ENCODE measurements at regions not wholly inside any gene's neighbourhood (a gene's known extent, or its start where the extent isn't known, plus 50 kb on each side); places are given as distances from the start of the nearest gene placed in this dataset.

DNA sequence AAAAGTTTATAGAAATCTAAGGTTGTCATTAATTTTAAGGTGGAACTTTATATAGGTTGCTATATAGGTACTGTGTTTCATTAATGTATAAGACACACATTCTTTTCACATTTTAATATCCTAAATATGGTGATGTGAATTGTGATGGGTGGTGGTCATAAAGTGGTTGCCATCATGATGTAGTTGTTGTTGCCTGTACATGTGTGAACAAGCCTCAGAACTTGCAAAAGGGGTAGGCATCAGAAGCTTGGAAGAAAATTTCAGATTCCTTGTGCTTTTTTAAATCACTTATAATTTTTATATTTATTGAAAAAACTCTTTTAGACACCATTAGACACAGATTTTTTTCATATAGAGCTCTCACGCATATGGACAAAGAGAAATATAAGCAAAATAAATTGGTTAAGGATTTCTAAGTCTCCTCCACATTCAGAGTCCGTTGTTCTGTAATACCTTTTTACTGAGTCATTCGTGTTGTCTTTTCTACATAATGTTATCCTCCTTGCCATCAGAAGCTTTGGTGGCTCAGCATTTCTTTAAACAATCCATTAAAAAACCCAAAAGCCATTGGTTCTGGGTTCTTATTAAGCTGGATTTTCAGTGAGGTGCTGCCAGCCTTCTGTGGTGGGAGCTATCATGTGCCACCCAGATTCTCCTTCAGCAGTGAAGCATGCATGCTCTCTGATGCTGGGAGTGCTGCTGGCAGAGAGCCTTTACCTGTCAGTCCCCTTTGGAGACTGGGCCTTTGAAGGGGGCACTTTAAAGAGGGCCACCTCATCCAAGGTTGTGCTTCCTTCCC lies 140.4 kb upstream of the GALNT15 start:
- CTCF ChIA-PET: interaction anchor here (1.0 to 1.9 kb wide), 4 partner anchors 14 to 218 kb away, joined by 3 to 5 read pairs (median 4); no protein-coding TSS in a partner anchor
- H3K4me3 ChIP-seq (ENCODE audit: low read depth, low read length): no peak overlapping the region
- no peaks in the 10 kb centered on the region for H3K27me3 ChIP-seq (ENCODE audit: control insufficient read depth, insufficient read depth, low read length)
- TF ChIP-seq, protein P1, sequence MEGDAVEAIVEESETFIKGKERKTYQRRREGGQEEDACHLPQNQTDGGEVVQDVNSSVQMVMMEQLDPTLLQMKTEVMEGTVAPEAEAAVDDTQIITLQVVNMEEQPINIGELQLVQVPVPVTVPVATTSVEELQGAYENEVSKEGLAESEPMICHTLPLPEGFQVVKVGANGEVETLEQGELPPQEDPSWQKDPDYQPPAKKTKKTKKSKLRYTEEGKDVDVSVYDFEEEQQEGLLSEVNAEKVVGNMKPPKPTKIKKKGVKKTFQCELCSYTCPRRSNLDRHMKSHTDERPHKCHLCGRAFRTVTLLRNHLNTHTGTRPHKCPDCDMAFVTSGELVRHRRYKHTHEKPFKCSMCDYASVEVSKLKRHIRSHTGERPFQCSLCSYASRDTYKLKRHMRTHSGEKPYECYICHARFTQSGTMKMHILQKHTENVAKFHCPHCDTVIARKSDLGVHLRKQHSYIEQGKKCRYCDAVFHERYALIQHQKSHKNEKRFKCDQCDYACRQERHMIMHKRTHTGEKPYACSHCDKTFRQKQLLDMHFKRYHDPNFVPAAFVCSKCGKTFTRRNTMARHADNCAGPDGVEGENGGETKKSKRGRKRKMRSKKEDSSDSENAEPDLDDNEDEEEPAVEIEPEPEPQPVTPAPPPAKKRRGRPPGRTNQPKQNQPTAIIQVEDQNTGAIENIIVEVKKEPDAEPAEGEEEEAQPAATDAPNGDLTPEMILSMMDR (IDR thresholded peaks at IDR 0.05; ENCODE audit: insufficient read depth, low read depth, low read length): no peak
- no peaks in the 10 kb centered on the region for H3K36me3 ChIP-seq (ENCODE audit: control insufficient read depth, insufficient read depth, low read length)
- DNase-seq (ENCODE audit: low read depth): no peak
- POLR2A ChIA-PET: no interaction called here

DNA sequence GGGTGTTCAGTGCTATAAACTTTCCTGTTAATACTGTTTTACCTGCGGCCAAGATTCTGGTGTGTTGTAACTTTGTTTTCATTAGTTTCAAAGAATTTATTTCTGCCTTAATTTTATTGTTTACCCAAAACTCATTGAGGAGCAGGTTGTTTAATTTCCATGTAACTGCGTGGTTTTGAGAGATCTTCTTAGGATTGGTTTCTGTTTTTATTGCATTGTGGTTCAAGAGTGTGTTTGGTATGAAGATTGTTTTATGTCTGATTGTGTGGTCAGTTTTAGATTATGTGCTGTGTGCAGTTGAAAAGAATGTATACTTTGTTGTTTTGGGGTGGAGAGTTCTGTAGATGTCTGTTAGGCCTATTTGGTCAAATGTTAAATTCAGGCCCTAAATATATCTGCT lies 133.5 kb upstream of the GALNT15 start:
- TF ChIP-seq, protein P1 (IDR thresholded peaks at IDR 0.05; ENCODE audit: insufficient read depth, low read depth, low read length): no peak

DNA sequence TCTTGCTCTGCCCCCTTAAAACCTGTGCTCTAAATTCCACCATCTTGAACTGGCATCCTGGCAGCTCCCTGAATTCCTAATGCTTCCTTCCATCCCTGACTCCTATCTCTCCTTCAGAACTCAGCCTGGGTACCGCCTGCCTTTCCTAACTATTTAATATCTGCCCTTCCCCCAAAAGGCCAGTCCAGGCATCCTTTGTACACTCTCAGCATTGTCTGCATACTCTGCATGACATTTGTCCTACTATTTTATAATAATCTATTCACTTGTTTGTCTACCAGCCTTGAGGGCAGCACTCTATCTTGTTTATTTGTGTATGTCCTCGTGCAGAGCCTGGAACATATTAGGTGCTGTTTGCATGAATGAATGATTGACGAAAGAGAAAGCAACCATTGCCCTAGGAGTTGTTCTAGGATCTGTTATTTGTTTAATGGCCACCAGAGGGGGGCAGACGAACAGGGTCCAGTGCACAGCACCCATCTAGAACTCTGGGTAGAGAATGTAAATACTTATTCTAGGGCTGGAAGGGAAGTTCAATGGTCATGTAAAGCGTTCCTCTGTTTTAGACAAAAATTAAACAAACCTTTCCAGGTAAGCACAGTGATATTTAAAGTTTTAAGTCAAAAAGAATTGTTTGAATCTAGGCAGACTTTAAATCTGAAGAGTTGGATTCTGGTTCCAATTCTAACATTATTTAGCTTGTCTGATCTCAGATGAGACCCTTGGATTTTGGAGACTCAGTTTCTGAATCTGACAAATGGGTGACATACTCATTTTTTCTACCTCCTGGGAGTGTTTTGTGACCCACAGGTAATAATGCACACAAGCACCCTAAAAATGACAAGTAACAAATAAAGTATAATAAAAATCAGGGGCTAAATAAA lies 125.8 kb upstream of the GALNT15 start:
- ChIA-PET POLR2A (interaction anchor here (0.7 kb wide), 1 partner anchor 125 kb away, joined by 3 read pairs; no protein-coding TSS in a partner anchor), CTCF (interaction anchor here (0.6 to 7.2 kb wide), 37 partner anchors 9 to 243 kb away, joined by 3 to 171 read pairs (median 5); partner anchors contain the start of genes DPH3, GALNT15 and OXNAD1)
- no peak for DNase-seq (ENCODE audit: low read depth)
- Histone ChIP-seq H3K27me3 (ENCODE audit: control insufficient read depth, insufficient read depth, low read length) (no peaks in the 10 kb centered on the region), H3K4me3 (ENCODE audit: low read depth, low read length) (no peak overlapping the region), H3K36me3 (ENCODE audit: control insufficient read depth, insufficient read depth, low read length) (no peaks in the 10 kb centered on the region)
- TF ChIP-seq, protein P1 (IDR thresholded peaks at IDR 0.05; ENCODE audit: insufficient read depth, low read depth, low read length): peak; percentile 74

More for the DNA sequence above, 133.5 kb upstream of the GALNT15 start:
- POLR2A ChIA-PET: no interaction called here
- H3K27me3 ChIP-seq (ENCODE audit: control insufficient read depth, insufficient read depth, low read length): no peaks in the 10 kb centered on the region
- H3K36me3 ChIP-seq (ENCODE audit: control insufficient read depth, insufficient read depth, low read length): no peaks in the 10 kb centered on the region
- CTCF ChIA-PET: interaction anchor here (1.5 kb wide), 1 partner anchor 207 kb away, joined by 3 read pairs; no protein-coding TSS in a partner anchor
- DNase-seq (ENCODE audit: low read depth): no peak
- no peak overlapping the region for H3K4me3 ChIP-seq (ENCODE audit: low read depth, low read length)

DNA sequence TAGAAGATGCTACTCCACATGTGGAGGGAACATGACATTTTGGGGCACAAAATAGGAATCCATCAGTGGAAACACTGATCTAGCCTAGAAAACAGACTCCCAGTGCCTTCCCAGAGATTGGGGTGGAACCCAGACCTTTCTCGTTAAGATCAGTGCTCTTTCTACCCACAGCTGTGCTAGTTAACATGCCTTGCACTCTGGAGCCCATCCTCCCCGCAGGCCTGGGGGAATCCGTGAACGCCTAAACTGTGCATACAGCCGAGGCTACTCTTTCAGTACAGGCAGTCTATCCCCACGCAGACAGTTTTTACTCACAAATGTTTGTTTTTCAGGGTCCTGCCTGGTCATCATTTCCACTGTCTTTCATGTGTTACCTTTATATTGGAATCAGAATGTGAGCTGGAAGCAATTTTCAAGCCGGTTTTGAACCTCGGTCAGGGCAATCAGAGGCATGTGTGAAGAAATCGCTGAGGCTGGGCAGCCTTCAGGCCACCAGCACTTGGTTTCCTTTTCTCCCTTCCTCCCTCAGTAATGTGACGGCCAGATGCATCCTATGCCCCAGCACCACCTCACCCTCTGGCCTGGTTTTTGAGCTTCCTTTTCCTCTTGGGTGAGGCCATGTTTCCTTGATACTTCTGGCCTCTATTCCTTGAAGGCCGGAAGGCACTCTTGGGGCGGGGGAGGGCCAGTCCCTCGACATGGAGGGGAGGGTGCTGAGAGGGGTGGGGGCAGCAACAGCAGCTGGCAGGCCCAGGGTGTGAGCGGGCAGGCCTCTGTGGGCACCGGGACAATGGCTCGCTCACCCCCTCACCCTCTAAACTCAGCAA lies 123.6 kb upstream of the GALNT15 start:
- H3K27me3 ChIP-seq (ENCODE audit: control insufficient read depth, insufficient read depth, low read length): no peaks in the 10 kb centered on the region
- TF ChIP-seq, protein P1 (IDR thresholded peaks at IDR 0.05; ENCODE audit: insufficient read depth, low read depth, low read length): no peak
- POLR2A ChIA-PET: no interaction called here
- no peak for DNase-seq (ENCODE audit: low read depth)
- no peaks in the 10 kb centered on the region for H3K36me3 ChIP-seq (ENCODE audit: control insufficient read depth, insufficient read depth, low read length)
- H3K4me3 ChIP-seq (ENCODE audit: low read depth, low read length): no peak overlapping the region
- CTCF ChIA-PET: interaction anchor here (0.6 to 7.2 kb wide), 8 partner anchors 10 to 209 kb away, joined by 3 to 171 read pairs (median 7); partner anchors contain the start of gene GALNT15
